Endothelial cell of umbilical vein (primary cell): ENCODE measurements at regions not wholly inside any gene's neighbourhood (a gene's known extent, or its start where the extent isn't known, plus 50 kb on each side); places are given as distances from the start of the nearest gene placed in this dataset.

Experiments used
- BruUV-seq: library from RNA; stranded (reverse); fragments of 400-500 nt; replicated peaks from 2 replicates; lab custom pipeline; 2021; lab: Mats Ljungman, UMichigan
- CTCF ChIA-PET: fragments of 300-600, 350-600 bp; sonication (Branson Sonifier 250); formaldehyde crosslinking; loops from one replicate; lab custom pipeline; 2021; ENCODE audit warnings: antibody characterized with exemption, inconsistent platforms; lab: Charles Lee
- POLR2A ChIA-PET: fragments of 300-600, 350-600 bp; sonication (Branson Sonifier 250); formaldehyde crosslinking; loops from one replicate; lab custom pipeline; 2021; ENCODE audit warnings: antibody characterized with exemption, inconsistent platforms; lab: Charles Lee
- DNase-seq: peaks from one replicate; pipeline ENCODE4 v3.0.0-alpha.2; 2011; ENCODE audit warnings: low read depth, low spot score
- FAIRE-seq: peaks from 2 replicates; lab custom pipeline; 2011; peaks lifted over from hg19 to GRCh38; lab: Jason Lieb, UNC
- H2AFZ ChIP-seq: 2 replicates; pipeline ENCODE4 v1.6.0; 2012; ENCODE audit warnings: low read depth, low read length, control low read depth, inconsistent platforms
- H3K27ac ChIP-seq: 2 replicates; pipeline ENCODE4 v1.5.1; 2011; ENCODE audit warnings: low read depth, mild to moderate bottlenecking, control low read depth, low read length, moderate library complexity; ENCODE audit not compliant: insufficient read depth
- H3K27me3 ChIP-seq, 2 experiments: 2 replicates each; pipeline versions ENCODE4 v1.6.0 to v1.6.1; 2011; ENCODE audit warnings: low read length in 2 of 2, mixed read lengths in 1 of 2; ENCODE audit not compliant: control insufficient read depth in 2 of 2, insufficient read depth in 2 of 2
- H3K36me3 ChIP-seq, 2 experiments: 2 replicates in 1 of 2; 3 replicates in 1 of 2; pipeline ENCODE4 v1.5.1; 2011; ENCODE audit warnings: low read length in 2 of 2, mild to moderate bottlenecking in 1 of 2, moderate library complexity in 1 of 2; ENCODE audit not compliant: control insufficient read depth in 2 of 2, insufficient read depth in 2 of 2; ENCODE audit errors: extremely low read depth in 1 of 2
- H3K4me1 ChIP-seq: 3 replicates; pipeline ENCODE4 v1.5.1; 2011; ENCODE audit warnings: mild to moderate bottlenecking, low read length; ENCODE audit not compliant: control insufficient read depth, insufficient read depth; ENCODE audit errors: extremely low read depth
- H3K4me2 ChIP-seq: 2 replicates; pipeline ENCODE4 v1.6.1; 2011; ENCODE audit warnings: low read length, control low read depth, mixed read lengths; ENCODE audit not compliant: insufficient read depth
- H3K4me3 ChIP-seq, 3 experiments: fragments of 200-600 bp in 1 of 3; sonication (generic), shearing (Covaris generic) in 1 of 3; replicated peaks in 1 of 3; 2 replicates each; pipeline ENCODE4 v1.5.1; 2011 to 2016; ENCODE audit warnings: control low read depth in 3 of 3, low read length in 3 of 3, mild to moderate bottlenecking in 2 of 3, inconsistent platforms in 1 of 3, low read depth in 1 of 3, moderate library complexity in 1 of 3; ENCODE audit not compliant: insufficient read depth in 1 of 3
- H3K79me2 ChIP-seq: 2 replicates; pipeline ENCODE4 v1.6.0; 2012; ENCODE audit warnings: low read length, inconsistent platforms; ENCODE audit not compliant: control insufficient read depth, insufficient read depth
- H3K9ac ChIP-seq: replicated peaks from 2 replicates; pipeline ENCODE3; 2011; ENCODE audit warnings: low read length, control low read depth; ENCODE audit not compliant: insufficient read depth; ENCODE audit errors: extremely low read depth
- H3K9me1 ChIP-seq: replicated peaks from 3 replicates; pipeline ENCODE4 v1.6.0; 2011; ENCODE audit warnings: mild to moderate bottlenecking, low read length; ENCODE audit not compliant: control insufficient read depth, insufficient read depth; ENCODE audit errors: extremely low read depth
- H3K9me3 ChIP-seq: replicated peaks from 2 replicates; pipeline ENCODE4 v1.5.1; 2012; ENCODE audit warnings: low read length, inconsistent platforms; ENCODE audit not compliant: control insufficient read depth, insufficient read depth
- H4K20me1 ChIP-seq: replicated peaks from 2 replicates; pipeline ENCODE3; 2011; ENCODE audit warnings: mild to moderate bottlenecking, low read length; ENCODE audit not compliant: control insufficient read depth, insufficient read depth; ENCODE audit errors: extremely low read depth
- EZH2 ChIP-seq: IDR thresholded peaks from 2 replicates; pipeline ENCODE4 v1.6.1; 2012; ENCODE audit warnings: borderline replicate concordance, low read depth, mild to moderate bottlenecking, moderate library complexity, low read length, inconsistent platforms; ENCODE audit not compliant: severe bottlenecking
- FOS ChIP-seq: IDR thresholded peaks from 2 replicates; pipeline ENCODE4 v1.6.1; 2011; ENCODE audit warnings: mild to moderate bottlenecking, low read length, moderate library complexity, borderline replicate concordance; ENCODE audit not compliant: insufficient read depth
- GATA2 ChIP-seq: IDR thresholded peaks from 2 replicates; pipeline ENCODE4 v1.7.0; 2011; ENCODE audit warnings: low read depth, mild to moderate bottlenecking, moderate library complexity, mixed read lengths, low read length; ENCODE audit not compliant: insufficient read length, insufficient read depth
- JUN ChIP-seq: IDR thresholded peaks from 2 replicates; pipeline ENCODE4 v1.6.1; 2011; ENCODE audit warnings: borderline replicate concordance, low read depth; ENCODE audit not compliant: insufficient read length, insufficient read depth
- MYC ChIP-seq: IDR thresholded peaks from one replicate; pipeline ENCODE4 v1.6.1; 2011; ENCODE audit warnings: mild to moderate bottlenecking, low read depth, low read length
- POLR2A ChIP-seq: IDR thresholded peaks from 2 replicates; pipeline ENCODE4 v1.6.1; 2012; ENCODE audit warnings: low read depth, mild to moderate bottlenecking, control low read depth, low read length
- POLR2AphosphoS5 ChIP-seq: IDR thresholded peaks from 2 replicates; pipeline ENCODE4 v1.6.1; 2012; ENCODE audit warnings: low read depth, mild to moderate bottlenecking, control low read depth, low read length, moderate library complexity; ENCODE audit not compliant: insufficient read depth
- dilution Hi-C: fragments of 300-500 bp; cut with MboI; formaldehyde crosslinking; loops from one replicate; pipeline ENCODE4 v1.15.0; 2019; ENCODE audit warnings: low sequenced_read_pairs; ENCODE audit not compliant: extremely low pct_ligation_motif_present
- intact Hi-C: fragments of 100-400 bp; cut with micrococcal nuclease; formaldehyde crosslinking; loops from one replicate; pipeline ENCODE4 v1.10.0; 2022
- TF ChIP-seq, protein P1 (sequence below), 2 donors: IDR thresholded peaks; 1 replicate in 1 of 2; 2 replicates in 1 of 2; pipeline ENCODE4 v1.5.1; 2011; ENCODE audit warnings: low read length in 2 of 2, mild to moderate bottlenecking in 2 of 2, moderate library complexity in 2 of 2, control low read depth in 1 of 2, inconsistent platforms in 1 of 2, low read depth in 1 of 2; ENCODE audit not compliant: insufficient read depth in 1 of 2; ENCODE audit errors: extremely low read depth in 1 of 2
- TF ChIP-seq, protein P2 (sequence below): IDR thresholded peaks from 2 replicates; pipeline ENCODE4 v1.6.1; 2011; ENCODE audit not compliant: insufficient read depth, insufficient read length

DNA sequence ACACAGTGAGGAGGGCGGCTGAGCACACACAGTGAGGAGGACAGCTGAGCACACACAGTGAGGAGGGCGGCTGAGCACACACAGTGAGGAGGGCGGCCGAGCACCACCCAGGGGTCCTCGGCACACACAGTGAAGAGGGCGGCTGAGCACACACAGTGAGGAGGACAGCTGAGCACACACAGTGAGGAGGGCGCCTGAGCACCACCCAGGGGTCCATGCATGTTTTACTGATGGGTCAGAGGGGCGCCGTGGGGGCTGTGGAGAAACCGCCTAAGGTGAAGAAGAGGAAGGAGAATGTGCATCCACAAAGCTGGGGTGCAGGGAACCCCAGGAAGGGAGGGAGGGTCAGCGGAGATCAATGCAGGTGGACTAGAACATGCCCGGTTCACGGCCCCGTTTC is 461.8 kb downstream of the BRD1 start:
- intact Hi-C loops (no loop called here), dilution Hi-C loops (no loop called here)
- H3K4me3 ChIP-seq: no peak overlapping the region
- BruUV-seq: no TSS peak
- no peaks in the 10 kb centered on the region for H3K27me3 ChIP-seq
- H4K20me1 ChIP-seq: no peaks in the 10 kb centered on the region
- H3K4me1 ChIP-seq: no peaks in the 10 kb centered on the region
- H3K36me3 ChIP-seq: no peaks in the 10 kb centered on the region
- TF ChIP-seq POLR2A (no peak), GATA2 (no peak), EZH2 (no peak), MYC (no peak), JUN (no peak), FOS (no peak), POLR2AphosphoS5 (no peak)
- TF ChIP-seq, protein P1, sequence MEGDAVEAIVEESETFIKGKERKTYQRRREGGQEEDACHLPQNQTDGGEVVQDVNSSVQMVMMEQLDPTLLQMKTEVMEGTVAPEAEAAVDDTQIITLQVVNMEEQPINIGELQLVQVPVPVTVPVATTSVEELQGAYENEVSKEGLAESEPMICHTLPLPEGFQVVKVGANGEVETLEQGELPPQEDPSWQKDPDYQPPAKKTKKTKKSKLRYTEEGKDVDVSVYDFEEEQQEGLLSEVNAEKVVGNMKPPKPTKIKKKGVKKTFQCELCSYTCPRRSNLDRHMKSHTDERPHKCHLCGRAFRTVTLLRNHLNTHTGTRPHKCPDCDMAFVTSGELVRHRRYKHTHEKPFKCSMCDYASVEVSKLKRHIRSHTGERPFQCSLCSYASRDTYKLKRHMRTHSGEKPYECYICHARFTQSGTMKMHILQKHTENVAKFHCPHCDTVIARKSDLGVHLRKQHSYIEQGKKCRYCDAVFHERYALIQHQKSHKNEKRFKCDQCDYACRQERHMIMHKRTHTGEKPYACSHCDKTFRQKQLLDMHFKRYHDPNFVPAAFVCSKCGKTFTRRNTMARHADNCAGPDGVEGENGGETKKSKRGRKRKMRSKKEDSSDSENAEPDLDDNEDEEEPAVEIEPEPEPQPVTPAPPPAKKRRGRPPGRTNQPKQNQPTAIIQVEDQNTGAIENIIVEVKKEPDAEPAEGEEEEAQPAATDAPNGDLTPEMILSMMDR (IDR thresholded peaks at IDR 0.05; ENCODE audit: extremely low read depth in 1 of 2, insufficient read depth in 1 of 2, low read depth in 1 of 2, low read length in 2 of 2): no peak
- TF ChIP-seq, protein P2, sequence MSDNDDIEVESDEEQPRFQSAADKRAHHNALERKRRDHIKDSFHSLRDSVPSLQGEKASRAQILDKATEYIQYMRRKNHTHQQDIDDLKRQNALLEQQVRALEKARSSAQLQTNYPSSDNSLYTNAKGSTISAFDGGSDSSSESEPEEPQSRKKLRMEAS: no peak
- H2AFZ ChIP-seq: no peak overlapping the region
- H3K4me2 ChIP-seq: no peak overlapping the region
- peaks cover 11% of the 10 kb centered on the region for H3K9me3 ChIP-seq
- ChIA-PET POLR2A (interaction anchor here (0.6 kb wide), 1 partner anchor 273 kb away, joined by 3 read pairs; no protein-coding TSS in a partner anchor), CTCF (no interaction called here)
- no peak overlapping the region for H3K9ac ChIP-seq
- no peaks in the 10 kb centered on the region for H3K79me2 ChIP-seq
- H3K9me1 ChIP-seq: no peaks in the 10 kb centered on the region
- no peak for DNase-seq
- no peak overlapping the region for H3K27ac ChIP-seq
- FAIRE-seq: no peak
